GM23248 (cell line): ENCODE measurements at regions not wholly inside any gene's neighbourhood (a gene's known extent, or its start where the extent isn't known, plus 50 kb on each side); places are given as distances from the start of the nearest gene placed in this dataset.
"Not testable (repeated sequence)": the region's sequence is repeated elsewhere in the genome, so short reads cannot be mapped to it uniquely, and the experiment has no call there.

Experiments used
- DNase-seq: peaks from one replicate; pipeline ENCODE4 v3.0.0-alpha.2; 2015
- H2AFZ ChIP-seq: fragments of 200-600 bp; sonication (generic); 2 replicates; pipeline ENCODE4 v1.6.1; 2016; ENCODE audit warnings: antibody characterized with exemption
- H3F3A ChIP-seq: fragments of 200-600 bp; sonication (generic); 2 replicates; pipeline ENCODE4 v1.6.1; 2016; ENCODE audit warnings: mild to moderate bottlenecking, antibody characterized with exemption, mixed run types; ENCODE audit not compliant: insufficient read depth
- H3K27ac ChIP-seq: fragments of 200-600 bp; sonication (generic); 2 replicates; pipeline ENCODE4 v1.5.1; 2016; ENCODE audit warnings: mild to moderate bottlenecking
- H3K27me3 ChIP-seq: fragments of 200-600 bp; sonication (generic); replicated peaks from 2 replicates; pipeline ENCODE4 v1.6.1; 2016; ENCODE audit warnings: mild to moderate bottlenecking; ENCODE audit not compliant: insufficient read depth
- H3K36me3 ChIP-seq: fragments of 200-600 bp; sonication (generic); 2 replicates; pipeline ENCODE4 v1.6.1; 2016; ENCODE audit warnings: low read depth, mild to moderate bottlenecking
- H3K4me1 ChIP-seq: fragments of 200-600 bp; sonication (generic); 2 replicates; pipeline ENCODE4 v1.6.1; 2016; ENCODE audit warnings: mild to moderate bottlenecking; ENCODE audit not compliant: insufficient read depth
- H3K4me2 ChIP-seq: fragments of 200-600 bp; sonication (generic); one replicate; pipeline ENCODE4 v1.6.1; 2016; ENCODE audit warnings: mild to moderate bottlenecking; ENCODE audit not compliant: unreplicated experiment
- H3K4me3 ChIP-seq: fragments of 200-600 bp; sonication (generic); 2 replicates; pipeline ENCODE4 v1.5.1; 2016; ENCODE audit warnings: mild to moderate bottlenecking
- H3K79me2 ChIP-seq: fragments of 200-600 bp; sonication (generic); 2 replicates; pipeline ENCODE4 v1.6.1; 2016; ENCODE audit warnings: mild to moderate bottlenecking; ENCODE audit not compliant: insufficient read depth
- H3K9ac ChIP-seq: fragments of 200-600 bp; sonication (generic); 2 replicates; pipeline ENCODE4 v1.6.1; 2016; ENCODE audit warnings: mild to moderate bottlenecking
- H3K9me2 ChIP-seq: fragments of 200-600 bp; sonication (generic); 2 replicates; pipeline ENCODE4 v1.6.1; 2016; ENCODE audit warnings: mixed run types, mild to moderate bottlenecking, moderate library complexity; ENCODE audit not compliant: insufficient read depth
- H3K9me3 ChIP-seq: fragments of 200-600 bp; sonication (generic); one replicate; pipeline ENCODE4 v1.6.1; 2017; ENCODE audit warnings: low read depth
- H4K20me1 ChIP-seq: fragments of 200-600 bp; sonication (generic); 2 replicates; pipeline ENCODE4 v1.6.0; 2016; ENCODE audit not compliant: insufficient read depth
- EZH2 ChIP-seq: fragments of 200-600 bp; sonication (generic); IDR thresholded peaks from 2 replicates; pipeline ENCODE4 v1.6.1; 2018; ENCODE audit warnings: antibody characterized with exemption, mild to moderate bottlenecking; ENCODE audit not compliant: insufficient read depth, poor library complexity, severe bottlenecking
- EZH2phosphoT487 ChIP-seq: fragments of 200-600 bp; sonication (generic); IDR thresholded peaks from 2 replicates; pipeline ENCODE4 v1.6.1; 2018; ENCODE audit warnings: antibody characterized with exemption, moderate library complexity, mild to moderate bottlenecking, low read depth; ENCODE audit not compliant: insufficient read depth
- WGBS, 2 experiments: methylation state at CpG; one replicate each; pipeline ENCODE4 v1.1.6; 2015 to 2017; ENCODE audit warnings: low lambda C conversion rate in 2 of 2, low coverage in 1 of 2; ENCODE audit errors: missing lambda C conversion rate in 2 of 2; 5-methylcytosine and 5-hydroxymethylcytosine counted together
- in situ Hi-C: fragments of 300-500 bp; cut with MboI; formaldehyde crosslinking; loops from 2 replicates; pipeline ENCODE4 v1.15.0; 2020

- Histone ChIP-seq H3K36me3 (no peaks in the 10 kb centered on the region), H3K27me3 (no peaks in the 10 kb centered on the region), H3K4me1 (no peaks in the 10 kb centered on the region), H3K9me2 (no peaks in the 10 kb centered on the region), H3K27ac (no peak overlapping the region), H3K4me3 (no peak overlapping the region), H4K20me1 (no peaks in the 10 kb centered on the region), H3K4me2 (no peak overlapping the region), H3K9me3 (no peaks in the 10 kb centered on the region), H3F3A (no peaks in the 10 kb centered on the region), H3K9ac (no peak overlapping the region), H3K79me2 (no peaks in the 10 kb centered on the region), H2AFZ (no peak overlapping the region)
- 42 to 43% methylated on average over 8 of the region's 8 CpGs for WGBS, 2 experiments
- in situ Hi-C loops = no loop called here
- no peak for DNase-seq
- no peak for TF ChIP-seq EZH2
- no peak for TF ChIP-seq EZH2phosphoT487
Observed at GRCh38 chr1:233722212-233722979, 108.5 kb downstream of the KCNK1 start.

GRCh38 chr1:233723387-233723786, 109.5 kb downstream of the KCNK1 start:
- no peak for DNase-seq
- H3K36me3 ChIP-seq = no peaks in the 10 kb centered on the region
- TF ChIP-seq EZH2 (no peak), EZH2phosphoT487 (no peak)
- H3K9me2 ChIP-seq = no peaks in the 10 kb centered on the region
- no peak overlapping the region for H3K4me3 ChIP-seq
- no peak overlapping the region for H3K27ac ChIP-seq
- no peaks in the 10 kb centered on the region for H3K9me3 ChIP-seq
- no peaks in the 10 kb centered on the region for H4K20me1 ChIP-seq
- H3K4me2 ChIP-seq = no peak overlapping the region
- H3K79me2 ChIP-seq = no peaks in the 10 kb centered on the region
- H3K27me3 ChIP-seq = no peaks in the 10 kb centered on the region
- no peaks in the 10 kb centered on the region for H3F3A ChIP-seq
- no peak overlapping the region for H2AFZ ChIP-seq
- in situ Hi-C loops = no loop called here
- H3K9ac ChIP-seq = no peak overlapping the region
- H3K4me1 ChIP-seq = no peaks in the 10 kb centered on the region
- WGBS, 2 experiments = 51 to 52% methylated on average over 6 of the region's 6 CpGs

- H3K9ac ChIP-seq, H2AFZ ChIP-seq, H3K9me2 ChIP-seq, H3K9me3 ChIP-seq, H3K27ac ChIP-seq, H3K4me2 ChIP-seq, H3K4me1 ChIP-seq, H3K79me2 ChIP-seq, H3K4me3 ChIP-seq, DNase-seq, H3K36me3 ChIP-seq, H4K20me1 ChIP-seq, H3F3A ChIP-seq, H3K27me3 ChIP-seq, in situ Hi-C loops: not testable (repeated sequence)
- 61 to 65% methylated on average over 10 of the region's 10 CpGs for WGBS, 2 experiments
Observed at GRCh38 chr1:233724131-233724631, 110.3 kb downstream of the KCNK1 start.

GRCh38 chr1:233725423-233725822, 111.5 kb downstream of the KCNK1 start:
- Histone ChIP-seq H3K4me1 (no peaks in the 10 kb centered on the region), H4K20me1 (no peaks in the 10 kb centered on the region), H3F3A (no peaks in the 10 kb centered on the region), H2AFZ (no peak overlapping the region), H3K79me2 (no peaks in the 10 kb centered on the region), H3K4me2 (no peak overlapping the region), H3K4me3 (no peak overlapping the region), H3K36me3 (no peaks in the 10 kb centered on the region), H3K9me3 (no peaks in the 10 kb centered on the region), H3K27me3 (no peaks in the 10 kb centered on the region), H3K27ac (no peak overlapping the region), H3K9me2 (no peaks in the 10 kb centered on the region), H3K9ac (no peak overlapping the region)
- WGBS, 2 experiments = 49 to 60% methylated on average over 9 of the region's 9 CpGs
- in situ Hi-C loops = no loop called here
- DNase-seq = no peak
- TF ChIP-seq EZH2phosphoT487 = no peak
- no peak for TF ChIP-seq EZH2

- in situ Hi-C loops = no loop called here
- H3K4me2 ChIP-seq = no peak overlapping the region
- H3K79me2 ChIP-seq = no peaks in the 10 kb centered on the region
- TF ChIP-seq EZH2 = no peak
- TF ChIP-seq EZH2phosphoT487 = no peak
- H3F3A ChIP-seq = no peaks in the 10 kb centered on the region
- no peaks in the 10 kb centered on the region for H3K9me3 ChIP-seq
- H3K9ac ChIP-seq = no peak overlapping the region
- H2AFZ ChIP-seq = no peak overlapping the region
- H3K4me1 ChIP-seq = no peaks in the 10 kb centered on the region
- no peak overlapping the region for H3K4me3 ChIP-seq
- H3K27me3 ChIP-seq = no peaks in the 10 kb centered on the region
- no peaks in the 10 kb centered on the region for H3K36me3 ChIP-seq
- H3K27ac ChIP-seq = no peak overlapping the region
- DNase-seq = no peak
- H4K20me1 ChIP-seq = no peaks in the 10 kb centered on the region
- WGBS, 2 experiments = 16 to 23% methylated on average over 4 of the region's 4 CpGs
- H3K9me2 ChIP-seq = no peaks in the 10 kb centered on the region
Observed at GRCh38 chr1:233728721-233729120, 114.8 kb downstream of the KCNK1 start.
